ENCODE measurements at regions not wholly inside any gene's neighbourhood (a gene's known extent, or its start where the extent isn't known, plus 50 kb on each side); places are given as distances from the start of the nearest gene placed in this dataset.

DNA sequence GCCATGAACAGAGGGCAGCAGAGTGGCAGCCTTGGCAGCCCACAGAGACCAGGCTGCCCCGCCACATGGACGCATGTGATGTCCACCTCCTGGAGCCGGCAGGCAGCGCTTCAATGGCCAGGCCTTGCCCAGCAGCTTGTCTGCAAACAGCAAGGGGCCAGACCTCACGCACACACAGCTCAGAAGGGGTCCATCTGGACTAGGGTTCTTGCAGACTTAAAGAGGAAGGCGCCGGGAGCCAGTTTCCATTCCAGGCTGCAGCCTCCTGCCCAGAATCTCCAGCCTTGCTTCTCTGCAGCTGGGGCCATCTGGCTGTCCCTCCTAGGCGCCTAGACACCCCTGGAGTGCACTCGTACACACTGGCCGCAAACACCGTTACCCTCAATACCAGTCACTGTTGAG lies 91.9 kb upstream of the TMEM45B start:
- Histone ChIP-seq H3K18ac (ENCODE audit: low read depth, low read length) (no peak overlapping the region), H3K79me1 (ENCODE audit: low read depth in 1 of 2, low read length in 2 of 2) (no peaks in the 10 kb centered on the region), H2AK5ac (ENCODE audit: low read depth, low read length) (no peak overlapping the region), H3K23ac (ENCODE audit: low read depth, low read length) (no peak overlapping the region), H2BK5ac (ENCODE audit: low read depth, low read length, poor library complexity, severe bottlenecking) (no peak overlapping the region), H3K9ac (ENCODE audit: low read depth, low read length) (no peak overlapping the region), H3K4ac (ENCODE audit: low read depth, low read length) (no peak overlapping the region), H4K8ac (ENCODE audit: low read depth in 2 of 2, low read length in 2 of 2) (no peak overlapping the region), H2BK15ac (ENCODE audit: low read depth, low read length) (no peak overlapping the region), H3K4me1 (ENCODE audit: control insufficient read depth, insufficient read depth, low read length) (no peaks in the 10 kb centered on the region), H3K4me3 (ENCODE audit: insufficient read depth, low read depth, low read length) (no peak overlapping the region), H3K14ac (replicated peaks; ENCODE audit: low read depth, low read length) (no peak overlapping the region), H4K20me1 (ENCODE audit: insufficient read depth, low read length) (no peaks in the 10 kb centered on the region), H3K56ac (ENCODE audit: extremely low read depth, insufficient read depth, low read length) (no peak overlapping the region), H2BK120ac (ENCODE audit: low read depth, low read length) (no peak overlapping the region), H3K4me2 (ENCODE audit: low read depth, low read length) (no peak overlapping the region), H3K9me1 (ENCODE audit: insufficient read depth, low read length) (no peaks in the 10 kb centered on the region), H2BK20ac (ENCODE audit: low read depth, low read length) (no peak overlapping the region), H2AK9ac (replicated peaks; ENCODE audit: low read depth, low read length, poor library complexity) (no peak overlapping the region), H3K36me3 (ENCODE audit: control insufficient read depth, insufficient read depth, low read length) (no peaks in the 10 kb centered on the region), H4K91ac (ENCODE audit: insufficient read depth, low read depth, low read length) (no peak overlapping the region), H2AFZ (replicated peaks; ENCODE audit: low read length, poor library complexity) (peak overlapping the region; percentile 33), H3K9me3 (ENCODE audit: control insufficient read depth, insufficient read depth, low read length) (no peaks in the 10 kb centered on the region), H4K5ac (ENCODE audit: low read depth, low read length) (no peak overlapping the region), H3K27me3 (ENCODE audit: control insufficient read depth, insufficient read depth, low read length) (peaks cover 4% of the 10 kb centered on the region; the same call in 1 of the 2 replicates), H3K27ac (ENCODE audit: insufficient read depth, low read length) (no peak overlapping the region)
- WGBS, 2 experiments (ENCODE audit: extremely low coverage in 2 of 2, insufficient read length in 1 of 2): 57% methylated on average over 4 of the region's 11 CpGs; no CpG with 5 or more reads in 1 of the 2 experiments
- in situ Hi-C loops (cut with MboI; ENCODE audit: low sequenced_read_pairs): no loop called here
- DNase-seq (no peak), ATAC-seq (ENCODE audit: low read depth) (no peak)
- ChIA-PET CTCF (no interaction called here), POLR2A (ENCODE audit: unreplicated experiment) (no interaction called here)
- dilution Hi-C loops (cut with HindIII; ENCODE audit: low sequenced_read_pairs, unreplicated experiment): no loop called here
- intact Hi-C loops (cut with micrococcal nuclease): no loop called here
- TF ChIP-seq FOS (IDR thresholded peaks at IDR 0.05; ENCODE audit: low read depth, low read length) (no peak), SMC3 (IDR thresholded peaks at IDR 0.05; ENCODE audit: low read depth, low read length) (no peak), CHD1 (IDR thresholded peaks at IDR 0.05; ENCODE audit: low read depth, low read length) (no peak)
- TF ChIP-seq, protein P1, sequence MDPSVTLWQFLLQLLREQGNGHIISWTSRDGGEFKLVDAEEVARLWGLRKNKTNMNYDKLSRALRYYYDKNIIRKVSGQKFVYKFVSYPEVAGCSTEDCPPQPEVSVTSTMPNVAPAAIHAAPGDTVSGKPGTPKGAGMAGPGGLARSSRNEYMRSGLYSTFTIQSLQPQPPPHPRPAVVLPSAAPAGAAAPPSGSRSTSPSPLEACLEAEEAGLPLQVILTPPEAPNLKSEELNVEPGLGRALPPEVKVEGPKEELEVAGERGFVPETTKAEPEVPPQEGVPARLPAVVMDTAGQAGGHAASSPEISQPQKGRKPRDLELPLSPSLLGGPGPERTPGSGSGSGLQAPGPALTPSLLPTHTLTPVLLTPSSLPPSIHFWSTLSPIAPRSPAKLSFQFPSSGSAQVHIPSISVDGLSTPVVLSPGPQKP (IDR thresholded peaks at IDR 0.05; ENCODE audit: borderline replicate concordance, low read depth, low read length): no peak
- BruUV-seq (replicated peaks): no TSS peak

Measured in IMR-90 (cell line).